SK-N-SH (cell line): ENCODE measurements at regions not wholly inside any gene's neighbourhood (a gene's known extent, or its start where the extent isn't known, plus 50 kb on each side); places are given as distances from the start of the nearest gene placed in this dataset.

ENCODE experiments used
- CTCF ChIA-PET: fragments of 300-600, 350-600 bp; formaldehyde crosslinking; extraction: SDS; loops from one replicate; lab custom pipeline; 2021; lab: Yijun Ruan, JAX
- POLR2A ChIA-PET: fragments of 350-600 bp; sonication (Branson Sonifier 250); formaldehyde crosslinking; extraction: SDS; loops from one replicate; lab custom pipeline; 2020; ENCODE audit warnings: antibody characterized with exemption, inconsistent platforms; lab: Yijun Ruan, JAX
- DNase-seq: peaks from one replicate; pipeline ENCODE4 v3.0.0; 2012
- H2AFZ ChIP-seq: fragments of 200-600 bp; sonication (generic); 2 replicates; pipeline ENCODE4 v1.8.1; 2016; ENCODE audit warnings: antibody characterized with exemption, mild to moderate bottlenecking, low read depth
- H3F3A ChIP-seq: fragments of 200-600 bp; sonication (generic); replicated peaks from 2 replicates; pipeline ENCODE3; 2016; ENCODE audit warnings: antibody characterized with exemption, mild to moderate bottlenecking; ENCODE audit not compliant: insufficient read depth
- H3K27ac ChIP-seq, 2 experiments: fragments of 200-500 bp in 1 of 2; fragments of 200-600 bp in 1 of 2; sonication (Bioruptor generic) in 1 of 2; sonication (generic), shearing (Covaris generic) in 1 of 2; 2 replicates each; pipeline versions ENCODE4 v1.5.1 to v1.6.1; 2014 to 2016; ENCODE audit warnings: low read depth in 2 of 2, inconsistent platforms in 1 of 2, low read length in 1 of 2, mild to moderate bottlenecking in 1 of 2, mixed read lengths in 1 of 2
- H3K27me3 ChIP-seq: fragments of 200-600 bp; sonication (generic), shearing (Covaris generic); 2 replicates; pipeline ENCODE4 v1.6.1; 2016; ENCODE audit warnings: mixed run types; ENCODE audit not compliant: insufficient read depth
- H3K36me3 ChIP-seq, 2 experiments: fragments of 200-500 bp in 1 of 2; fragments of 200-600 bp in 1 of 2; sonication (Bioruptor generic) in 1 of 2; sonication (generic) in 1 of 2; replicated peaks in 1 of 2; 2 replicates each; pipeline versions ENCODE3 to v1.5.1; 2014 to 2016; ENCODE audit warnings: low read length in 1 of 2, mild to moderate bottlenecking in 1 of 2; ENCODE audit not compliant: insufficient read depth in 2 of 2, control insufficient read depth in 1 of 2
- H3K4me1 ChIP-seq, 2 experiments: fragments of 200-500 bp in 1 of 2; fragments of 200-600 bp in 1 of 2; sonication (Bioruptor generic) in 1 of 2; sonication (generic), shearing (Covaris generic) in 1 of 2; 2 replicates each; pipeline versions ENCODE4 v1.5.1 to v1.6.1; 2014 to 2016; ENCODE audit warnings: low read depth in 1 of 2, low read length in 1 of 2, mixed run types in 1 of 2; ENCODE audit not compliant: insufficient read depth in 2 of 2, control insufficient read depth in 1 of 2
- H3K4me2 ChIP-seq: fragments of 200-600 bp; sonication (generic), shearing (Covaris generic); 2 replicates; pipeline ENCODE4 v1.6.1; 2017; ENCODE audit warnings: mixed run types
- H3K4me3 ChIP-seq, 2 experiments: fragments of 200-500 bp in 1 of 2; fragments of 200-600 bp in 1 of 2; sonication (Bioruptor generic) in 1 of 2; sonication (generic), shearing (Covaris generic) in 1 of 2; 2 replicates each; pipeline versions ENCODE4 v1.5.1 to v1.8.1; 2014 to 2016; ENCODE audit warnings: low read depth in 2 of 2, inconsistent platforms in 1 of 2, low read length in 1 of 2, mild to moderate bottlenecking in 1 of 2, mixed read lengths in 1 of 2, moderate library complexity in 1 of 2
- H3K79me2 ChIP-seq: fragments of 200-600 bp; sonication (generic); 2 replicates; pipeline ENCODE4 v1.8.1; 2017; ENCODE audit warnings: mild to moderate bottlenecking; ENCODE audit not compliant: insufficient read depth
- H3K9ac ChIP-seq: fragments of 200-600 bp; sonication (generic); 2 replicates; pipeline ENCODE4 v1.6.1; 2017; ENCODE audit warnings: mixed run types
- H3K9me2 ChIP-seq: fragments of 200-600 bp; sonication (generic); 2 replicates; pipeline ENCODE4 v1.6.1; 2017; ENCODE audit warnings: mixed run types
- H3K9me3 ChIP-seq: fragments of 200-600 bp; sonication (generic); 2 replicates; pipeline ENCODE4 v1.6.1; 2017; ENCODE audit warnings: mixed run types, mild to moderate bottlenecking, moderate library complexity
- H4K20me1 ChIP-seq: fragments of 200-600 bp; sonication (generic); 2 replicates; pipeline ENCODE4 v1.6.1; 2017; ENCODE audit warnings: mild to moderate bottlenecking, mixed run types; ENCODE audit not compliant: insufficient read depth
- CHD2 ChIP-seq: fragments of 150-350 bp; IDR thresholded peaks from 2 replicates; pipeline ENCODE4 v1.6.1; 2018; ENCODE audit warnings: low read length; ENCODE audit not compliant: partially characterized antibody
- ELF1 ChIP-seq: IDR thresholded peaks from 2 replicates; pipeline ENCODE4 v1.4.0; 2012
- GATA2 ChIP-seq: sonication (generic); formaldehyde crosslinking; IDR thresholded peaks from 2 replicates; pipeline ENCODE4 v1.5.0; 2020; ENCODE audit warnings: mild to moderate bottlenecking, missing genetic modification reagents
- MEF2A ChIP-seq: IDR thresholded peaks from 2 replicates; pipeline ENCODE4 v1.4.0; 2012; ENCODE audit warnings: low read depth, borderline replicate concordance
- MXI1 ChIP-seq: IDR thresholded peaks from 2 replicates; pipeline ENCODE4 v1.6.1; 2012; ENCODE audit warnings: mild to moderate bottlenecking, low read depth, low read length, improper control_type of control experiment
- NFIC ChIP-seq: IDR thresholded peaks from 2 replicates; pipeline ENCODE4 v1.4.0; 2012; ENCODE audit warnings: borderline replicate concordance
- PBX3 ChIP-seq: IDR thresholded peaks from 2 replicates; pipeline ENCODE4; 2012
- POLR2AphosphoS5 ChIP-seq: IDR thresholded peaks from 2 replicates; pipeline ENCODE4 v1.6.1; 2012; ENCODE audit warnings: low read depth, low read length
- RFX5 ChIP-seq: IDR thresholded peaks from 2 replicates; pipeline ENCODE4 v1.6.1; 2012; ENCODE audit warnings: mild to moderate bottlenecking, improper control_type of control experiment, low read length
- TAF1 ChIP-seq: IDR thresholded peaks from 2 replicates; pipeline ENCODE4 v1.6.1; 2012; ENCODE audit warnings: low read depth, mild to moderate bottlenecking, low read length, moderate library complexity, borderline replicate concordance
- ZBTB33 ChIP-seq: IDR thresholded peaks from 2 replicates; pipeline ENCODE4 v1.4.0; 2012; ENCODE audit warnings: low read depth, borderline replicate concordance
- WGBS: methylation state at CpG from one replicate; pipeline ENCODE4 v1.1.6; 2017; ENCODE audit warnings: low lambda C conversion rate; 5-methylcytosine and 5-hydroxymethylcytosine counted together
- TF ChIP-seq, protein P1 (sequence below): fragments of 150-350 bp; IDR thresholded peaks from 2 replicates; pipeline ENCODE4 v1.6.1; 2016; ENCODE audit warnings: mild to moderate bottlenecking, low read depth, low read length
- TF ChIP-seq, protein P2 (sequence below): fragments of 150-350 bp; IDR thresholded peaks from 2 replicates; pipeline ENCODE4 v1.6.1; 2017; ENCODE audit warnings: antibody characterized with exemption, low read length, low read depth, borderline replicate concordance
- TF ChIP-seq, protein P3 (sequence below): IDR thresholded peaks from 2 replicates; pipeline ENCODE4 v1.4.0; 2012; ENCODE audit warnings: low read depth
- TF ChIP-seq, protein P4 (sequence below): IDR thresholded peaks from 2 replicates; pipeline ENCODE4 v1.6.1; 2012; ENCODE audit warnings: mild to moderate bottlenecking, low read depth, low read length, moderate library complexity

GRCh38 chr13:99731747-99732146, 230.5 kb downstream of the TM9SF2 start:
- Histone ChIP-seq H2AFZ (no peak overlapping the region), H3F3A (no peaks in the 10 kb centered on the region), H3K27ac (no peak overlapping the region)
- POLR2A ChIA-PET = interaction anchor here (0.6 kb wide), 1 partner anchor 1721 kb away, joined by 3 read pairs; no protein-coding TSS in a partner anchor
- DNase-seq = peak; percentile 42
- TF ChIP-seq CHD2 = no peak
- TF ChIP-seq, protein P1, sequence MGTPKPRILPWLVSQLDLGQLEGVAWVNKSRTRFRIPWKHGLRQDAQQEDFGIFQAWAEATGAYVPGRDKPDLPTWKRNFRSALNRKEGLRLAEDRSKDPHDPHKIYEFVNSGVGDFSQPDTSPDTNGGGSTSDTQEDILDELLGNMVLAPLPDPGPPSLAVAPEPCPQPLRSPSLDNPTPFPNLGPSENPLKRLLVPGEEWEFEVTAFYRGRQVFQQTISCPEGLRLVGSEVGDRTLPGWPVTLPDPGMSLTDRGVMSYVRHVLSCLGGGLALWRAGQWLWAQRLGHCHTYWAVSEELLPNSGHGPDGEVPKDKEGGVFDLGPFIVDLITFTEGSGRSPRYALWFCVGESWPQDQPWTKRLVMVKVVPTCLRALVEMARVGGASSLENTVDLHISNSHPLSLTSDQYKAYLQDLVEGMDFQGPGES = no peak
- TF ChIP-seq, all 33 proteins: peak for 0
- no peaks in the 10 kb centered on the region for H3K36me3 ChIP-seq
- H3K9me3 ChIP-seq = no peaks in the 10 kb centered on the region
- no peak overlapping the region for H3K4me3 ChIP-seq
- no peaks in the 10 kb centered on the region for H3K79me2 ChIP-seq
- no peak overlapping the region for H3K9ac ChIP-seq
- no peaks in the 10 kb centered on the region for H3K27me3 ChIP-seq
- H3K9me2 ChIP-seq = no peaks in the 10 kb centered on the region
- 76% methylated on average over 4 of the region's 4 CpGs for WGBS
- peaks cover 0 to 4% of the 10 kb centered on the region in 2 experiments; a peak in 2 of 4 replicates for H3K4me1 ChIP-seq
- H4K20me1 ChIP-seq = no peaks in the 10 kb centered on the region
- no peak overlapping the region for H3K4me2 ChIP-seq
- CTCF ChIA-PET = no interaction called here

DNA sequence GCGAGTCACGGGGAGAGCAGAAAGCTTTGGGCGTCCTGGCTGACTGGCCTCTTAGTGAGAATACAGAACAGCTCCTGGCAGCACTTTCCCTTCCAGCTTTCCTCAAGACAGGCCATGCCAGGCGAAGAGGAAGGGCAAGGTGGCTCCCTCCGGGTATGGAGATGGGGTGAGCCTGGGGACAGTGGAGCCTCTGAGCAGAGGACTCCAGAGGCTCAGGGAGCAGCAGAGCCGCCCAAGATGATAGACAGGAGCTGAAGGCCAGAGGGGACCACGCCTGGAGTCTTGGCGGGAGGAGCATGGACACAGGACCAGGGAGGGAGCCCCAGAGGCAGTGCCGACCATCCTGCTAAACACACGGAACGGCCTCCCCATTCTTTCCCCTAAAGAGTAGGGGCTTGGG, 229.1 kb downstream of the TM9SF2 start:
- no peak overlapping the region for H3K9ac ChIP-seq

More for the DNA sequence above, 229.1 kb downstream of the TM9SF2 start:
- Histone ChIP-seq H3K9me2 (no peaks in the 10 kb centered on the region), H2AFZ (no peak overlapping the region), H4K20me1 (no peaks in the 10 kb centered on the region), H3K4me1 (peaks cover 0 to 4% of the 10 kb centered on the region in 2 experiments; a peak in 2 of 4 replicates), H3K27ac (no peak overlapping the region), H3K36me3 (no peaks in the 10 kb centered on the region), H3K79me2 (no peaks in the 10 kb centered on the region), H3F3A (no peaks in the 10 kb centered on the region), H3K4me2 (no peak overlapping the region), H3K9me3 (no peaks in the 10 kb centered on the region), H3K4me3 (no peak overlapping the region), H3K27me3 (no peaks in the 10 kb centered on the region)
- TF ChIP-seq, protein P2, sequence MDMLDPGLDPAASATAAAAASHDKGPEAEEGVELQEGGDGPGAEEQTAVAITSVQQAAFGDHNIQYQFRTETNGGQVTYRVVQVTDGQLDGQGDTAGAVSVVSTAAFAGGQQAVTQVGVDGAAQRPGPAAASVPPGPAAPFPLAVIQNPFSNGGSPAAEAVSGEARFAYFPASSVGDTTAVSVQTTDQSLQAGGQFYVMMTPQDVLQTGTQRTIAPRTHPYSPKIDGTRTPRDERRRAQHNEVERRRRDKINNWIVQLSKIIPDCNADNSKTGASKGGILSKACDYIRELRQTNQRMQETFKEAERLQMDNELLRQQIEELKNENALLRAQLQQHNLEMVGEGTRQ = no peak
- TF ChIP-seq MXI1 = no peak
- TF ChIP-seq, protein P3, sequence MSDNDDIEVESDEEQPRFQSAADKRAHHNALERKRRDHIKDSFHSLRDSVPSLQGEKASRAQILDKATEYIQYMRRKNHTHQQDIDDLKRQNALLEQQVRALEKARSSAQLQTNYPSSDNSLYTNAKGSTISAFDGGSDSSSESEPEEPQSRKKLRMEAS = no peak
- no peak for TF ChIP-seq ELF1
- no peak for TF ChIP-seq GATA2 (CRISPR knock-in tag)
- no peak for TF ChIP-seq TAF1
- no peak for TF ChIP-seq MEF2A
- no peak for TF ChIP-seq RFX5
- TF ChIP-seq, protein P4, sequence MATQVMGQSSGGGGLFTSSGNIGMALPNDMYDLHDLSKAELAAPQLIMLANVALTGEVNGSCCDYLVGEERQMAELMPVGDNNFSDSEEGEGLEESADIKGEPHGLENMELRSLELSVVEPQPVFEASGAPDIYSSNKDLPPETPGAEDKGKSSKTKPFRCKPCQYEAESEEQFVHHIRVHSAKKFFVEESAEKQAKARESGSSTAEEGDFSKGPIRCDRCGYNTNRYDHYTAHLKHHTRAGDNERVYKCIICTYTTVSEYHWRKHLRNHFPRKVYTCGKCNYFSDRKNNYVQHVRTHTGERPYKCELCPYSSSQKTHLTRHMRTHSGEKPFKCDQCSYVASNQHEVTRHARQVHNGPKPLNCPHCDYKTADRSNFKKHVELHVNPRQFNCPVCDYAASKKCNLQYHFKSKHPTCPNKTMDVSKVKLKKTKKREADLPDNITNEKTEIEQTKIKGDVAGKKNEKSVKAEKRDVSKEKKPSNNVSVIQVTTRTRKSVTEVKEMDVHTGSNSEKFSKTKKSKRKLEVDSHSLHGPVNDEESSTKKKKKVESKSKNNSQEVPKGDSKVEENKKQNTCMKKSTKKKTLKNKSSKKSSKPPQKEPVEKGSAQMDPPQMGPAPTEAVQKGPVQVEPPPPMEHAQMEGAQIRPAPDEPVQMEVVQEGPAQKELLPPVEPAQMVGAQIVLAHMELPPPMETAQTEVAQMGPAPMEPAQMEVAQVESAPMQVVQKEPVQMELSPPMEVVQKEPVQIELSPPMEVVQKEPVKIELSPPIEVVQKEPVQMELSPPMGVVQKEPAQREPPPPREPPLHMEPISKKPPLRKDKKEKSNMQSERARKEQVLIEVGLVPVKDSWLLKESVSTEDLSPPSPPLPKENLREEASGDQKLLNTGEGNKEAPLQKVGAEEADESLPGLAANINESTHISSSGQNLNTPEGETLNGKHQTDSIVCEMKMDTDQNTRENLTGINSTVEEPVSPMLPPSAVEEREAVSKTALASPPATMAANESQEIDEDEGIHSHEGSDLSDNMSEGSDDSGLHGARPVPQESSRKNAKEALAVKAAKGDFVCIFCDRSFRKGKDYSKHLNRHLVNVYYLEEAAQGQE = no peak
- no peak for TF ChIP-seq CHD2
- no peak for TF ChIP-seq PBX3
- TF ChIP-seq POLR2AphosphoS5 = no peak
- no peak for TF ChIP-seq NFIC
- no peak for TF ChIP-seq ZBTB33
- no peak for DNase-seq
- POLR2A ChIA-PET = no interaction called here
- WGBS = 80% methylated on average over 2 of the region's 11 CpGs
- CTCF ChIA-PET = no interaction called here
